NCI-H2081 (cell line): ENCODE measurements at regions not wholly inside any gene's neighbourhood (a gene's known extent, or its start where the extent isn't known, plus 50 kb on each side); places are given as distances from the start of the nearest gene placed in this dataset.

Experiments used
- DNase-seq, 2 experiments: peaks; one replicate each; lab custom pipeline; 2025; lab: John Stamatoyannopoulos, UW

DNA sequence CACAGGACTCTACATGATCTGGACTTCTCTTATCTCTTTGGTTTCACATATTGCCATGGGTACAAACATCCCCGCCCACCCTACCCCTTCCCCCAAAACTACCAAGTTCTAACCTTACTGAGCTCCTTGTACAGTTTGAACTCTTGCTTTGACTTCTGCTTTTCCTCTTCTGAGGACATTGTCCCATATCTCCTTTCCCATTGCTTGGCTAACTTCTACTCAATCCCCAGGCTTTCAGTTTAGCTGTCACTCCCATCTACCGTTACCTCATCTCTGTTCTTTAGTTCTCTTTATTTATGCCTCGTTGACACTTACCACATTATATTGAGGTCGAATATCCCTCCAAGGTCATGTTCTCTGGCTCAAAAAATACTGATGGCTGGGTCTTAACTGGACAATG, 393.5 kb upstream of the CADM1 start:
- DNase-seq, result no peak

GRCh38 chr11:115896084-115896483, 391.9 kb upstream of the CADM1 start:
- no peak for DNase-seq

GRCh38 chr11:115895594-115895993, 391.4 kb upstream of the CADM1 start:
- DNase-seq, result no peak

DNA sequence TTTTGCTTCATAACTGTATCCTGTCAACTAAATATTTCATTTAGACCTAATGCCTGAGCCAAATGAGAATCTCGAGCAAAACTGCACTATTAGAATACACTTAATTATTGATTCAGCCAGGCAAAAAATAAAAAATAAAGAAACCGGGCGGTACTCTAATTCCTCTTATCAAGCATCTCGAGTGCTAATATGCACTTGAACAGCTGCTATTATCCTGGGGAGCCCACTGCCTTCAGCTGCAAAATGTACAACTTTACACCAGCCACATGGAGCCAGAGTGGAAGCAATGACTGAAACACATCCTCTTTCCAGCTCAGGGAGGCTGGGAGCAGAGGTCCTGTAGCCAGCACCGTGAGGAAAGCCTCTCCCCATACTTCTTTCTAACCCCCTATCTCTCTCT, 390.0 kb upstream of the CADM1 start:
- no peak for DNase-seq

DNA sequence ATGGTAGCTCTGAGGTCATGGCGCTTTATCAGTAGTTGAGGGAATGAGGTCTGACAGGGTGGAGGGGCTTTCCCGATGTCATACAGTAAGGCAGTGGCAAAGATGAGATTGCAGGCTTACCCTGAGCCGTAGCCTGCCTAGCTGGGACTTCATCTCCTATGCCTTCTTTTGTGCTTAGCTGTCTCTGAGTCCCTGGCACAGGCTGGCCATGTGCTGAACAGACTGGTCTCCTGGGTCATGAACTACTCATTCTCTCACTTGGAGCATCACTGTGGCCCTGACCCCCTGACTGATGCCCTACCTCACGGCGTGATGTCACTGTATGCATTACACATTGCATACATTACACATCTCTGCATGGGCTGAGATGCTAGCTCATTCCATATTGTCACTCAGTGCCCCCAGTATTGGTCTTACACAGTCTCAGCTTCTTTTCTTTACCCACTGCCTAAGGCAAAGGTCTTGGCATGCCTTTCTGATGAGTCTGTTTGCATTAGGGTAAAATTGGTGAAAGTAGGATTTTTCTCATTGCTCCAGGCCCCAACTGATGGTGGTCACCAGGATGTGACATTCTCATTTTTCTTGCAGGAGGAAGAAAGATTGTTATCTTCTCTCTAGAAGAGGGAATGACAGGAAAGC, 389.4 kb upstream of the CADM1 start:
- DNase-seq, result no peak

- DNase-seq, result no peak
Observed at GRCh38 chr11:115892016-115892415, 387.8 kb upstream of the CADM1 start.

- no peak for DNase-seq
Observed at GRCh38 chr11:115891581-115891980, 387.4 kb upstream of the CADM1 start.

DNA sequence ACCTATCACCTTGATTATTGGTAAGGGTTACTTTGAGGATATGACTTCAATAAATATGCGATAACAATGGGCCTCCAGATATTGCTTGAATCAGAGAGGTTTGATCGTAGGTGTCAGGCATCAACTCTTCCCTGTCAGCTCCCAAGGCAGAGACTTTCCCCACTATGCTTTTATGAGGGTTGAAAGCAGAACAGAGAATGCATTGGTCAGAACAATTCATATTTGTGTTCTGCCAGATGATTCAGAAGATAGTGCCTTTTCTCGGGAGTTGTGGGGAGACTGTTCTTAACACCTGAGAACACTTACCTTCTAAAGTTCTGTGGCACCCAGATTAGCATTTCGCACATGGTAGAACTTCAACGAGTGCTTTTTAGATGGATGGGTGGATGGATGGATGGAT, 386.3 kb upstream of the CADM1 start:
- DNase-seq, result no peak

DNA sequence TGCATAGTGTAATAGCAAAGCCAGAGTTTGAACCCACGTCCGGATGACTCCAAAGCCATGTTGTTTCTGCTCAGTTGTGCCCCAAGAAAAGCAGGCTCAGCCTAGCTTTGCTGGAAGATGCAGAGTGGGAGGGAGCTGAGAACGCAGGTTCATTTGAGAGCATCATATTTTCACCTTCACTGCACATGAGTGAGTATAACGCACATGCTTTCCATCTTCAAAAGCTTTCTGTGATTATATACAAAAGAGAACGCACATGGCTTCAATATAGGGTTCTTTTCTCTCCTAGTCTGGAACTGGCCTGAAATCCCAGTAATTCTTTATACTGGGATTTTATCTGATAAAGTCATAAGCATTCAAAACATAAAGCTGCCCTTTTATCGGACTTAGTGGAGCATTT, 385.5 kb upstream of the CADM1 start:
- no peak for DNase-seq

GRCh38 chr11:115887727-115888126, 383.5 kb upstream of the CADM1 start:
- DNase-seq, result no peak

DNA sequence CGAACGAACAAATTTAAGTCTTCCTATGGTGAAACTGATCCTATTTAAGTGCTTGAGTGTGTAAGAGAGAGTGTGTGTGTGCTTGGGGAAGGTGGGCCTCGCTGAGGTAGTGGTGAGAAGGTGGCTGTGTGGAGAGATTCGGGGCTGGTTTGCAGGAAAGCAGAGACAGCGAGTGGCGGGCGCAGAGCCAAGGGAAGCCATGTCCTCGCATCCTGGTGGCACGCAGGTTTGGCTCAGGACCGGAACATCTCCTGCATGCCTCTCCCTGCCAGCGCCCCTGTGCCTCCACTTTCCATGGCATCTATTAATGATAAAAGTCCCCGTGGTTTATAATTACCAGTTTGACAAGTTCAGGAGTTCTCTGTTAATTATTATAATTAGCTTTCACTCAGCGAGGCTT, 383.1 kb upstream of the CADM1 start:
- DNase-seq, result no peak

- no peak for DNase-seq
Observed at GRCh38 chr11:115886422-115886733, 382.2 kb upstream of the CADM1 start.

DNA sequence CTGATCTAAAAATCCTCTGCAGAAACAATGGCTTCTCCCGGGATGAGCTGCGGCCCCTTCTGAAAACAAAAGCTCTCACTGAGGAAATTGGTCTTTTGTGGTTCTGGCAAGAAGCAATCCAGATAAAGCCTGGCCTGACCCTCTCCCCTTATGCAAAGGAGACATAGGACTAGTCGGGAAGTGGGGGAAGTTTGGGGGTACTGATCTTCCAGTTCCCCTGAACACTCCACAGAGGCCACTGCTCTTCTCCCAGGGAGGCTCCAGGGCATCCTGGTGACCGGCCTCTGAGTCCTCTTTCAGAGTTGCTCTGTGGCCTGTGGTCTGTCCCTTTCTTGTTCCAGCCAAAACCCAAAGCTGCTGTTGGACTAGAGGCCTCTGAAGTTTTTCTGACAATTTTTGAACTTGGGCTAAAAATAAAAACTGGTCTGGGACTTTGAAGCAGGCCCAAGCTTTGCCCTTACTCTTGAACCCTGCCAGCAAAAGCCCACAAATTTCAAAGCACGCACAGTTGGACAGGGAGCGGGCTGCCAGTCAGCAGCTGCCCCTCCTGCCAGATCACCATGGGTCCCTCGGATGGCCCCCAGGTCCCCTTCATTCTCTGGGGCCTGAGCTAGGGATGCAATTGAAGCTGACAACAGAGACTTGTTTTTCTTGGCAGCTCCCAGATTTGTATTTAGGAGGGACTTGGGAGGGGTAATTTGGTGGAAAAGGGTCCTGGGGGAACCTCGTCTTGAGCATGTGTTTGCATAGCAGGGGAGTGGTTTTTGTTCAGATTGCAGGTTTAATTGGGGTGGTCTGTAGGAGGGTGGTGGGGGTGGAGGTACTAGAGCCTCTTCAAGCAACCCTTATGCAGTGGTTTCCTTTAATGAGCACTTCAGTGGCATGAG, 381.6 kb upstream of the CADM1 start:
- no peak for DNase-seq

DNA sequence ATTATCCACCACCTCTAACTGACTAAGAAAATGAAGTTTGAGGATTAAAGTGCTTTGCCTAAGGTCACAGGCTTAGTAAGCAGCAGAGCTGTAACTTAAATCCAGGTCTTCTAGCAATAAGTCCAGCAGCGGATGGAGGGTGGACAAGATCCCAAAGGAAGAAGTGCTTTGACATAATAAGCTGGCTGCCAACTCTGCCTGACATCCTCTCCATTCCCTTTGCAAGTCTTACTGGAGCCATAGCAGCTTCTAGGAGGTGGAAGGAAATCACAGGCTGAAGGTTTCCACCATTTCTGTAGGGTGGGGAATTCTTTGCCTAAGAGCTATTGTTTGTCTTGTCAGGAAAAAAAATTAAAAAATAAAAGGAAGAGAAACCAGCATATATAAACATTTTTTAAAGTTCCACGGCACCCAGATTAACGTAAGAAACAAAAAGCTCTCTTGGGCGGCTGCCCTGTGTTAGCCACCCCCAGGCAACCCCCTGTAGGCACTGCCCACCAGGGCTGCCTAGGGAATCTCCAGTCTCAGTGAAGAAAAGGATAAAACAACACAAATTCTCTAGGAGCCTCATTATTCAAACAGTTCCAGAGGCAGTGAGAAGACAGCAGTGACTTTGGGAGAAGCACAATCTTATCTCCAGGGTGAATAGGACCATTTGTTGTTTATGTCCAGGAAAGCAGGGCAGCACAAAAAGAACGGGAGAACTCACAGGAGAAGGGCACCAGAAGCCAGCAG, 380.8 kb upstream of the CADM1 start:
- DNase-seq, result no peak

GRCh38 chr11:115874843-115875242, 370.6 kb upstream of the CADM1 start:
- no peak for DNase-seq

GRCh38 chr11:115873813-115874212, 369.6 kb upstream of the CADM1 start:
- DNase-seq, result no peak

DNA sequence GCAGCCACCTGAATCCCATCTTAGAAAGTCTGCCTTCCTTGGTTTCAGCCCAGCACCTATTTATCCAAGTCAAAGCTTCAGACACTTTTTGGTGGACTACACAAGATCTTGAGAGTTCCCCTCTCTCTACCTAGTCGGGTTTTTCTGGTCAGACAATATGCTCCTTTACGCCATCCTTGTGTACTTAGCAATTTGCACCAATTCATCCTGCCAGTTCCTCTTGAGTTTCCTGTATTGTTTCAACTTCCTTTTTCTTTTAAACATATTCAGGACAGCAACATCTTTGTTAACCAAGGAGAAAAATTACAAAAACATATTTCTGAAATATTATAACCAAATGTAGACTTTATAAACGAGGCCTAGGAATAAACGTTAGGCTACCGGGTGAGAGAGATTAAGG, 368.2 kb upstream of the CADM1 start:
- peak in 1 of 2 experiments; percentile 21 for DNase-seq

DNA sequence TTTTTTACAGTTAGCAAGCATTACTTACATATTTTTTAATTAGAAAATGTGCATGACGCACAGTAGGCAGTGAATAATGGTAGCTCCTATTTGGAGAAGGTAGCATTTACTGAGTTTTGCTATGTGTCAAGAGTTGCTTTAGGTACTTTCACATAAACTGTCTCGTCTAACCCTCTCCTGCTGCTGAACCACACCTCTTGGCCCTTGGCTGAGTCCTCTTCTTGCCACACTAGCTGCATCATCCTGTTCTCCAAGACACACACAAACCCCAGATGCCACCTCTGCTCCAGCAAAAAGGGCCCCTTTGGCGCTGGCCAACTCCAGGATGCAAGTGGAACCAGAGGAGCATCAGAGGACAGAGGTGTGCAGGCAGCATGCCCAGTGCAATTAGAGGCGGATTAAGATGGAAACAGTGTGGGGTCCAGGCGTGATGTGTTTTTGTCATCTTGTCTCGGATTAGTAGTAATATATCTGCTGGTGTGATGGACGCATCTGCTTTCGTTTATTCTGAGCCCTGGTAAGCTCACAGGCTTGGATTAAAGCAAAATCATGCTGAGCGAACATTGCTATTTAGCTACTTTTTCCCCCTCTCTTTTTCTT, 367.0 kb upstream of the CADM1 start:
- DNase-seq, result peak in 1 of 2 experiments; percentile 44

GRCh38 chr11:115869780-115870431, 365.7 kb upstream of the CADM1 start:
- peak; percentile 34 to 75 for DNase-seq

DNA sequence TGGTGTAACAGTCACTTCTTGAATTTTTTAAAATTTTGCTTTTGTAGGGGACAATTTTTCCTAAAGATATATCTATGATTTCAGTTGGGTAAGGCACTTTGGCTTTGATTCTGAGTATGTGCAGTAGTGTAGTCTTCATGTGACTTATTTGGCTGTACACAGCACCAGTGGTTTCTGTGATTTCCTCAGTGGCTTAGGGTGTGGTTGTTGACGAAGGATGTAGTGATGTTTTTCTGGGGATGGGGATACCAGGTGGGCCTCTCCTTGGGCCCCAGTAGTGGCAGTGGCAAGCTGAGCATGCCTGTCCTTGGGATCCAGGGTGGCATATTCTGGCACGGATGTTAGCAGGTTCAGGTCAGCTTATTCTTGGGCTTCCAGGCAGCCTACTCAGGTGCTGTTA, 364.9 kb upstream of the CADM1 start:
- no peak for DNase-seq

- no peak for DNase-seq
Observed at GRCh38 chr11:115860246-115860645, 356.0 kb upstream of the CADM1 start.

DNA sequence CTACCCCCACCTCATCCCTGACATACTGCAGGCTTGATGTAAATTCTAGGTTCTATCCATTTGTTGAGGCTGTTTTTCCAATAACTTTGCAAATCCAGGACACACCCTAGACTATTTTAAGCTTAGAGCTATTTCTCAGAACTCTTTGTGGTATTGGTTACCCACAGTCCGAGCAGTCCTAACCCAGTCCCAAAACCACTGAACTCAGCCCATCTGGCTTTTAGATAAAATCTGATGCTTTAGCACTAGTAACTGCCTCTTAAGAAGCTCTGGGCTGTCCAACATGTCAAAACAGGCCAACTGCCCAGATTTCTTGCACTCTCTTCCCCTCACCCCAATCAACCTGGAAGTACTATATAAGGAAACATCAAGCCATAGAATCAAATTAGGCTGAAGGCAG, 344.4 kb upstream of the CADM1 start:
- no peak for DNase-seq
